HL-60 (cell line): ENCODE measurements at regions not wholly inside any gene's neighbourhood (a gene's known extent, or its start where the extent isn't known, plus 50 kb on each side); places are given as distances from the start of the nearest gene placed in this dataset.

ENCODE experiments used
- GABPA ChIP-seq: IDR thresholded peaks from 2 replicates; pipeline ENCODE4 v1.6.1; 2012; ENCODE audit warnings: low read depth
- POLR2AphosphoS5 ChIP-seq: IDR thresholded peaks from 2 replicates; pipeline ENCODE4 v1.6.1; 2012; ENCODE audit warnings: low read depth
- SPI1 ChIP-seq: IDR thresholded peaks from 2 replicates; pipeline ENCODE4 v1.6.1; 2012; ENCODE audit warnings: low read depth, mild to moderate bottlenecking, borderline replicate concordance
- TF ChIP-seq, protein P1 (sequence below): IDR thresholded peaks from one replicate; pipeline ENCODE4 v1.5.1; 2011; ENCODE audit warnings: low read length, control low read depth, inconsistent platforms; ENCODE audit not compliant: insufficient read depth
- TF ChIP-seq, protein P2 (sequence below): IDR thresholded peaks from 2 replicates; pipeline ENCODE4 v1.6.1; 2012; ENCODE audit warnings: low read depth; ENCODE audit not compliant: insufficient replicate concordance

DNA sequence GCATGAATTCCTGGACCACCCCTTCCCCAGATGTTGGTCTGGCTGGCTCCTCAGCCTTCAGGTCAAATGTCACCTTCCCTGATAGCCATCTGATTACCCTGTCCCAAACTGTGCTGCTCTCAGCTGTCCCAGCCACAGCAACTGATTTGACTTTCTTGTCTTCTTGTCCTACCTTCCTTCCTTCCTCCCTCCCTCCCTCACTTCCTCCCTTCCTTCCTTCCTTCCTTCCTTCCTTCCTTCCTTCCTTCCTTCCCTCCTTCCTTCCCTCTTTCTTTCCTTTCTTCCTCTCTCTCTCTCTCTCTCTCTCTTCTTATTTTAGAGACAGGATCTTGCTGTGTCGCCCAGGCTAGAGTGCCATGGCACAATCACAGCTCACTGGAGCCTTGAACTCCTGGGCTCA lies 242.5 kb downstream of the RPS24 start:
- TF ChIP-seq, protein P1, sequence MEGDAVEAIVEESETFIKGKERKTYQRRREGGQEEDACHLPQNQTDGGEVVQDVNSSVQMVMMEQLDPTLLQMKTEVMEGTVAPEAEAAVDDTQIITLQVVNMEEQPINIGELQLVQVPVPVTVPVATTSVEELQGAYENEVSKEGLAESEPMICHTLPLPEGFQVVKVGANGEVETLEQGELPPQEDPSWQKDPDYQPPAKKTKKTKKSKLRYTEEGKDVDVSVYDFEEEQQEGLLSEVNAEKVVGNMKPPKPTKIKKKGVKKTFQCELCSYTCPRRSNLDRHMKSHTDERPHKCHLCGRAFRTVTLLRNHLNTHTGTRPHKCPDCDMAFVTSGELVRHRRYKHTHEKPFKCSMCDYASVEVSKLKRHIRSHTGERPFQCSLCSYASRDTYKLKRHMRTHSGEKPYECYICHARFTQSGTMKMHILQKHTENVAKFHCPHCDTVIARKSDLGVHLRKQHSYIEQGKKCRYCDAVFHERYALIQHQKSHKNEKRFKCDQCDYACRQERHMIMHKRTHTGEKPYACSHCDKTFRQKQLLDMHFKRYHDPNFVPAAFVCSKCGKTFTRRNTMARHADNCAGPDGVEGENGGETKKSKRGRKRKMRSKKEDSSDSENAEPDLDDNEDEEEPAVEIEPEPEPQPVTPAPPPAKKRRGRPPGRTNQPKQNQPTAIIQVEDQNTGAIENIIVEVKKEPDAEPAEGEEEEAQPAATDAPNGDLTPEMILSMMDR, result no peak
- TF ChIP-seq POLR2AphosphoS5 (no peak), GABPA (no peak), SPI1 (no peak)
- TF ChIP-seq, protein P2, sequence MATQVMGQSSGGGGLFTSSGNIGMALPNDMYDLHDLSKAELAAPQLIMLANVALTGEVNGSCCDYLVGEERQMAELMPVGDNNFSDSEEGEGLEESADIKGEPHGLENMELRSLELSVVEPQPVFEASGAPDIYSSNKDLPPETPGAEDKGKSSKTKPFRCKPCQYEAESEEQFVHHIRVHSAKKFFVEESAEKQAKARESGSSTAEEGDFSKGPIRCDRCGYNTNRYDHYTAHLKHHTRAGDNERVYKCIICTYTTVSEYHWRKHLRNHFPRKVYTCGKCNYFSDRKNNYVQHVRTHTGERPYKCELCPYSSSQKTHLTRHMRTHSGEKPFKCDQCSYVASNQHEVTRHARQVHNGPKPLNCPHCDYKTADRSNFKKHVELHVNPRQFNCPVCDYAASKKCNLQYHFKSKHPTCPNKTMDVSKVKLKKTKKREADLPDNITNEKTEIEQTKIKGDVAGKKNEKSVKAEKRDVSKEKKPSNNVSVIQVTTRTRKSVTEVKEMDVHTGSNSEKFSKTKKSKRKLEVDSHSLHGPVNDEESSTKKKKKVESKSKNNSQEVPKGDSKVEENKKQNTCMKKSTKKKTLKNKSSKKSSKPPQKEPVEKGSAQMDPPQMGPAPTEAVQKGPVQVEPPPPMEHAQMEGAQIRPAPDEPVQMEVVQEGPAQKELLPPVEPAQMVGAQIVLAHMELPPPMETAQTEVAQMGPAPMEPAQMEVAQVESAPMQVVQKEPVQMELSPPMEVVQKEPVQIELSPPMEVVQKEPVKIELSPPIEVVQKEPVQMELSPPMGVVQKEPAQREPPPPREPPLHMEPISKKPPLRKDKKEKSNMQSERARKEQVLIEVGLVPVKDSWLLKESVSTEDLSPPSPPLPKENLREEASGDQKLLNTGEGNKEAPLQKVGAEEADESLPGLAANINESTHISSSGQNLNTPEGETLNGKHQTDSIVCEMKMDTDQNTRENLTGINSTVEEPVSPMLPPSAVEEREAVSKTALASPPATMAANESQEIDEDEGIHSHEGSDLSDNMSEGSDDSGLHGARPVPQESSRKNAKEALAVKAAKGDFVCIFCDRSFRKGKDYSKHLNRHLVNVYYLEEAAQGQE, result no peak
